GM23338 (cell line): ENCODE measurements at regions not wholly inside any gene's neighbourhood (a gene's known extent, or its start where the extent isn't known, plus 50 kb on each side); places are given as distances from the start of the nearest gene placed in this dataset.

Experiments used
- CREB1 ChIP-seq: fragments of 250-450 bp; sonication (Bioruptor Pico); IDR thresholded peaks from 2 replicates; pipeline ENCODE4 v1.5.0; 2020; ENCODE audit warnings: low read depth, mild to moderate bottlenecking, moderate library complexity
- EZH2 ChIP-seq: fragments of 200-600 bp; sonication (generic); IDR thresholded peaks from one replicate; pipeline ENCODE4 v1.8.0; 2017; ENCODE audit warnings: antibody characterized with exemption, mild to moderate bottlenecking, low read depth; ENCODE audit not compliant: unreplicated experiment
- POLR2AphosphoS5 ChIP-seq: IDR thresholded peaks from 2 replicates; pipeline ENCODE4 v1.6.1; 2016; ENCODE audit warnings: antibody characterized with exemption, low read depth
- TF ChIP-seq, protein P1 (sequence below), 2 experiments: fragments of 200-600 bp in 1 of 2; sonication (generic) in 1 of 2; conservative IDR thresholded peaks; 2 replicates each; pipeline versions ENCODE4 v1.5.1 to v1.6.1; 2016 to 2017; ENCODE audit warnings: antibody characterized with exemption in 2 of 2, low read depth in 2 of 2, mild to moderate bottlenecking in 2 of 2, moderate library complexity in 1 of 2
- TF ChIP-seq, protein P2 (sequence below): fragments of 250-450 bp; sonication (Bioruptor Pico); IDR thresholded peaks from 2 replicates; pipeline ENCODE4 v1.5.0; 2020; ENCODE audit warnings: mild to moderate bottlenecking, moderate library complexity

DNA sequence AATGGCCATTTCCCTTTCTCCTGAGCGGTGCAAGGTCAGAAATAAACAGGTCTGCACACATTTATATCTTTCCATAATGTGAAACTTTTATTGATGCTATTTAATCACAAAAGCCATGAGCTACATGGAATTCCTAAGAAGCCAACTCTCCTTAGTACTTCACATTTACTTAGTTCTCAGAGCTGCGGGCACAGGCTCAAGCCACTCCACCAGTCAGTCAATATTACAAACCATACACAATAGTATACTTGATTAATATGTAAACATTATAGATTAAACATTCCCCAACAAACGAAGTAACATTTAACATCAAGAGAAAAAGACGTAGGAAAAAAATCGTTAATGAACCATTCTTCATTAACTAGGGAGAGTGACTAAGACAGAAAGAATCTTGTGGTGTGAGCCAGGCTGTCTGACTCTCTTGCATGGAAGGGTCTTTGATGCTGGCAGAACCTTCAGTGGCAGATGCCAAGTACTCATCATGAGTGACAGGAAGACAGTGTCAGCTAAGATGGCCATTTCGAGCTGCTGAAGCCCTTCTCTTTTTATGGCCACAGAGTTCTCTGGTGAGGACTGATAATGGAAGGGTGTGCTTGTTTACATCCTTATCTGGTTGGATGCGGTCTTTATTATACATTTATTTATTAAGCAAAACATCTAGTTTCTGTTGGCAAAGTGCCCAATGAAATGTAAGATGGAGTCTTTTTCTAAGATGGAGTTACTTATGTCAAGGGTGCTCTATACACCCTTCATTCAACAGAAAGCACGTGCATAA is 115.5 kb upstream of the TUT7 start:
- TF ChIP-seq, protein P1, sequence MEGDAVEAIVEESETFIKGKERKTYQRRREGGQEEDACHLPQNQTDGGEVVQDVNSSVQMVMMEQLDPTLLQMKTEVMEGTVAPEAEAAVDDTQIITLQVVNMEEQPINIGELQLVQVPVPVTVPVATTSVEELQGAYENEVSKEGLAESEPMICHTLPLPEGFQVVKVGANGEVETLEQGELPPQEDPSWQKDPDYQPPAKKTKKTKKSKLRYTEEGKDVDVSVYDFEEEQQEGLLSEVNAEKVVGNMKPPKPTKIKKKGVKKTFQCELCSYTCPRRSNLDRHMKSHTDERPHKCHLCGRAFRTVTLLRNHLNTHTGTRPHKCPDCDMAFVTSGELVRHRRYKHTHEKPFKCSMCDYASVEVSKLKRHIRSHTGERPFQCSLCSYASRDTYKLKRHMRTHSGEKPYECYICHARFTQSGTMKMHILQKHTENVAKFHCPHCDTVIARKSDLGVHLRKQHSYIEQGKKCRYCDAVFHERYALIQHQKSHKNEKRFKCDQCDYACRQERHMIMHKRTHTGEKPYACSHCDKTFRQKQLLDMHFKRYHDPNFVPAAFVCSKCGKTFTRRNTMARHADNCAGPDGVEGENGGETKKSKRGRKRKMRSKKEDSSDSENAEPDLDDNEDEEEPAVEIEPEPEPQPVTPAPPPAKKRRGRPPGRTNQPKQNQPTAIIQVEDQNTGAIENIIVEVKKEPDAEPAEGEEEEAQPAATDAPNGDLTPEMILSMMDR (conservative IDR thresholded peaks at IDR 0.05; ENCODE audit: low read depth in 2 of 2): no peak
- no peak for TF ChIP-seq EZH2
- TF ChIP-seq POLR2AphosphoS5: no peak
- no peak for TF ChIP-seq CREB1 (CRISPR knock-in tag)
- TF ChIP-seq, protein P2, sequence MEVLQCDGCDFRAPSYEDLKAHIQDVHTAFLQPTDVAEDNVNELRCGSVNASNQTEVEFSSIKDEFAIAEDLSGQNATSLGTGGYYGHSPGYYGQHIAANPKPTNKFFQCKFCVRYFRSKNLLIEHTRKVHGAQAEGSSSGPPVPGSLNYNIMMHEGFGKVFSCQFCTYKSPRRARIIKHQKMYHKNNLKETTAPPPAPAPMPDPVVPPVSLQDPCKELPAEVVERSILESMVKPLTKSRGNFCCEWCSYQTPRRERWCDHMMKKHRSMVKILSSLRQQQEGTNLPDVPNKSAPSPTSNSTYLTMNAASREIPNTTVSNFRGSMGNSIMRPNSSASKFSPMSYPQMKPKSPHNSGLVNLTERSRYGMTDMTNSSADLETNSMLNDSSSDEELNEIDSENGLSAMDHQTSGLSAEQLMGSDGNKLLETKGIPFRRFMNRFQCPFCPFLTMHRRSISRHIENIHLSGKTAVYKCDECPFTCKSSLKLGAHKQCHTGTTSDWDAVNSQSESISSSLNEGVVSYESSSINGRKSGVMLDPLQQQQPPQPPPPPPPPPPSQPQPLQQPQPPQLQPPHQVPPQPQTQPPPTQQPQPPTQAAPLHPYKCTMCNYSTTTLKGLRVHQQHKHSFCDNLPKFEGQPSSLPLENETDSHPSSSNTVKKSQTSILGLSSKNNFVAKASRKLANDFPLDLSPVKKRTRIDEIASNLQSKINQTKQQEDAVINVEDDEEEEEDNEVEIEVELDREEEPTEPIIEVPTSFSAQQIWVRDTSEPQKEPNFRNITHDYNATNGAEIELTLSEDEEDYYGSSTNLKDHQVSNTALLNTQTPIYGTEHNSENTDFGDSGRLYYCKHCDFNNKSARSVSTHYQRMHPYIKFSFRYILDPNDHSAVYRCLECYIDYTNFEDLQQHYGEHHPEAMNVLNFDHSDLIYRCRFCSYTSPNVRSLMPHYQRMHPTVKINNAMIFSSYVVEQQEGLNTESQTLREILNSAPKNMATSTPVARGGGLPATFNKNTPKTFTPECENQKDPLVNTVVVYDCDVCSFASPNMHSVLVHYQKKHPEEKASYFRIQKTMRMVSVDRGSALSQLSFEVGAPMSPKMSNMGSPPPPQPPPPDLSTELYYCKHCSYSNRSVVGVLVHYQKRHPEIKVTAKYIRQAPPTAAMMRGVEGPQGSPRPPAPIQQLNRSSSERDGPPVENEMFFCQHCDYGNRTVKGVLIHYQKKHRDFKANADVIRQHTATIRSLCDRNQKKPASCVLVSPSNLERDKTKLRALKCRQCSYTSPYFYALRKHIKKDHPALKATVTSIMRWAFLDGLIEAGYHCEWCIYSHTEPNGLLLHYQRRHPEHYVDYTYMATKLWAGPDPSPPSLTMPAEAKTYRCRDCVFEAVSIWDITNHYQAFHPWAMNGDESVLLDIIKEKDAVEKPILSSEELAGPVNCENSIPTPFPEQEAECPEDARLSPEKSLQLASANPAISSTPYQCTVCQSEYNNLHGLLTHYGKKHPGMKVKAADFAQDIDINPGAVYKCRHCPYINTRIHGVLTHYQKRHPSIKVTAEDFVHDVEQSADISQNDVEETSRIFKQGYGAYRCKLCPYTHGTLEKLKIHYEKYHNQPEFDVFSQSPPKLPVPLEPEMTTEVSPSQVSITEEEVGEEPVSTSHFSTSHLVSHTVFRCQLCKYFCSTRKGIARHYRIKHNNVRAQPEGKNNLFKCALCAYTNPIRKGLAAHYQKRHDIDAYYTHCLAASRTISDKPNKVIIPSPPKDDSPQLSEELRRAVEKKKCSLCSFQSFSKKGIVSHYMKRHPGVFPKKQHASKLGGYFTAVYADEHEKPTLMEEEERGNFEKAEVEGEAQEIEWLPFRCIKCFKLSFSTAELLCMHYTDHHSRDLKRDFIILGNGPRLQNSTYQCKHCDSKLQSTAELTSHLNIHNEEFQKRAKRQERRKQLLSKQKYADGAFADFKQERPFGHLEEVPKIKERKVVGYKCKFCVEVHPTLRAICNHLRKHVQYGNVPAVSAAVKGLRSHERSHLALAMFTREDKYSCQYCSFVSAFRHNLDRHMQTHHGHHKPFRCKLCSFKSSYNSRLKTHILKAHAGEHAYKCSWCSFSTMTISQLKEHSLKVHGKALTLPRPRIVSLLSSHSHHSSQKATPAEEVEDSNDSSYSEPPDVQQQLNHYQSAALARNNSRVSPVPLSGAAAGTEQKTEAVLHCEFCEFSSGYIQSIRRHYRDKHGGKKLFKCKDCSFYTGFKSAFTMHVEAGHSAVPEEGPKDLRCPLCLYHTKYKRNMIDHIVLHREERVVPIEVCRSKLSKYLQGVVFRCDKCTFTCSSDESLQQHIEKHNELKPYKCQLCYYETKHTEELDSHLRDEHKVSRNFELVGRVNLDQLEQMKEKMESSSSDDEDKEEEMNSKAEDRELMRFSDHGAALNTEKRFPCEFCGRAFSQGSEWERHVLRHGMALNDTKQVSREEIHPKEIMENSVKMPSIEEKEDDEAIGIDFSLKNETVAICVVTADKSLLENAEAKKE (CRISPR knock-in tag): no peak
